Keratinocyte (primary cell): ENCODE measurements at regions not wholly inside any gene's neighbourhood (a gene's known extent, or its start where the extent isn't known, plus 50 kb on each side); places are given as distances from the start of the nearest gene placed in this dataset.

Experiments used
- EZH2 ChIP-seq: IDR thresholded peaks from one replicate; pipeline ENCODE4 v1.6.1; 2012; ENCODE audit warnings: inconsistent platforms, mild to moderate bottlenecking, low read length, moderate library complexity
- TF ChIP-seq, protein P1 (sequence below), 3 experiments: IDR thresholded peaks in 1 of 3; conservative IDR thresholded peaks in 1 of 3; optimal IDR thresholded peaks in 1 of 3; 2 replicates in 2 of 3; 3 replicates in 1 of 3; pipeline versions ENCODE3 to v1.5.1; 2011; ENCODE audit warnings: low read length in 3 of 3, mild to moderate bottlenecking in 3 of 3, moderate library complexity in 2 of 3, control low read depth in 1 of 3, inconsistent platforms in 1 of 3; ENCODE audit not compliant: insufficient read depth in 2 of 3; ENCODE audit errors: extremely low read depth in 1 of 3

GRCh38 chr9:99436616-99437015, 214.5 kb downstream of the SEC61B start:
- TF ChIP-seq, protein P1, sequence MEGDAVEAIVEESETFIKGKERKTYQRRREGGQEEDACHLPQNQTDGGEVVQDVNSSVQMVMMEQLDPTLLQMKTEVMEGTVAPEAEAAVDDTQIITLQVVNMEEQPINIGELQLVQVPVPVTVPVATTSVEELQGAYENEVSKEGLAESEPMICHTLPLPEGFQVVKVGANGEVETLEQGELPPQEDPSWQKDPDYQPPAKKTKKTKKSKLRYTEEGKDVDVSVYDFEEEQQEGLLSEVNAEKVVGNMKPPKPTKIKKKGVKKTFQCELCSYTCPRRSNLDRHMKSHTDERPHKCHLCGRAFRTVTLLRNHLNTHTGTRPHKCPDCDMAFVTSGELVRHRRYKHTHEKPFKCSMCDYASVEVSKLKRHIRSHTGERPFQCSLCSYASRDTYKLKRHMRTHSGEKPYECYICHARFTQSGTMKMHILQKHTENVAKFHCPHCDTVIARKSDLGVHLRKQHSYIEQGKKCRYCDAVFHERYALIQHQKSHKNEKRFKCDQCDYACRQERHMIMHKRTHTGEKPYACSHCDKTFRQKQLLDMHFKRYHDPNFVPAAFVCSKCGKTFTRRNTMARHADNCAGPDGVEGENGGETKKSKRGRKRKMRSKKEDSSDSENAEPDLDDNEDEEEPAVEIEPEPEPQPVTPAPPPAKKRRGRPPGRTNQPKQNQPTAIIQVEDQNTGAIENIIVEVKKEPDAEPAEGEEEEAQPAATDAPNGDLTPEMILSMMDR (optimal IDR thresholded peaks at IDR 0.05 in 1 of 3, IDR thresholded peaks at IDR 0.05 in 1 of 3, conservative IDR thresholded peaks at IDR 0.05 in 1 of 3; ENCODE audit: extremely low read depth in 1 of 3, insufficient read depth in 2 of 3, low read length in 3 of 3), result no peak
- TF ChIP-seq EZH2, result no peak
